GM21390 (cell line): ENCODE measurements at regions not wholly inside any gene's neighbourhood (a gene's known extent, or its start where the extent isn't known, plus 50 kb on each side); places are given as distances from the start of the nearest gene placed in this dataset.
A peak's percentile ranks its signal among the peaks of the same experiment; 100 is the strongest.

ENCODE experiments used
- ATAC-seq: cut with Tn5 transposase; IDR thresholded peaks from one replicate; pipeline ENCODE4 v1.9.1; 2021; ENCODE audit not compliant: unreplicated experiment

GRCh38 chr12:126708492-126708896, 1558.5 kb upstream of the TMEM132C start:
- no peak for ATAC-seq

DNA sequence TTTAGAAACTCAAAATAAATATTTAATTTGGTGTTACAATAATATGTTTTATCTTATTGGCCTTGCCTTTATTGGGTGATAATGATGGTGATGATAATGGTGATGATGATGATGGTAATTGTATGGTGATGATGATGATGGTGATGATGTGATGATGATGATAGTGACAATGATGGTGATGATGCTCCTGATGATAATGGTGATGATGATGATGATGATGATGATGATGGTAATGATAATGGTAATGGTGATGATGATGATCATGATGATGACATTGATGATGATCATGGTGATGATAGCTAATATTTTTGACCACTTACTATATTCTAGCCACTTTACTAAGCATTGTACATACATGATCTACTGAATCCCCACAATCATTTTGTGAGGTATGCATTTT, 1548.6 kb upstream of the TMEM132C start:
- ATAC-seq, result no peak

GRCh38 chr12:126719912-126720705, 1546.9 kb upstream of the TMEM132C start:
- no peak for ATAC-seq

- no peak for ATAC-seq
Measured at GRCh38 chr12:126726481-126727217, 1540.3 kb upstream of the TMEM132C start.

GRCh38 chr12:126727218-126728075, 1539.5 kb upstream of the TMEM132C start:
- no peak for ATAC-seq

- ATAC-seq, result no peak
Measured at GRCh38 chr12:126734296-126734695, 1532.7 kb upstream of the TMEM132C start.

GRCh38 chr12:126734710-126735109, 1532.3 kb upstream of the TMEM132C start:
- no peak for ATAC-seq

DNA sequence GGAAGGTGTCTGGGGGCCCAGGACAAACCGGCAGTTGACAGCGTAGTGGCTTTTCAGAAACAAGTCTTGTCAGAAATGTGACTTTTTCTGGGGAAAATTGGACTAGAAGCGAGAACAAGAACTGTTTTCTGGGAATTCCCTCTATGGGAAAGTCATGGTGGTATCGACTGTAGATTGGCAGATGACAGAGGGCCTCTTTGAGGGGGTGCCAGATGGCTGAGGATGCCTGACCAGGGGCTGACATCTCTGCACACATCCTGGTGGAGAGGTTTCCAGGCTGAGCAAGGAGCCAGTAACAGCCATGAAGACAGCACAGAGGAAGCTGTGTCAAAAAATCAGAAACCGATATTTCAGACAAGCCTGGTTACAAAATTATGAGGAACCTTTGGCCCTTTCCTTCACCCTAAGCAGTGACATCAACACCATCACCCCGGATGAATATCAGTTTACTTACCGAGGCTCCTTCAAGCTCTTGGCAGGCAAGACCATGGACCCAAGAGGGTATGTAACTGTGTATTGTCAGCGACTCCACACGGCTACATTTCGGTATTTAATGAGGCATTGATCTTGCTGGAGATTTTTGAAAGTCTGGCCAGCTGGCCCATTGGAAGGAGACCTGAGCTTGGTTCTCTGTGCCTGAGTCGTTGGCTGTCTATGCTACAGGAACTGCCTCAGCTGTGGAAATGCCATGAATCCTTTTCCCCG, 1525.3 kb upstream of the TMEM132C start:
- no peak for ATAC-seq

DNA sequence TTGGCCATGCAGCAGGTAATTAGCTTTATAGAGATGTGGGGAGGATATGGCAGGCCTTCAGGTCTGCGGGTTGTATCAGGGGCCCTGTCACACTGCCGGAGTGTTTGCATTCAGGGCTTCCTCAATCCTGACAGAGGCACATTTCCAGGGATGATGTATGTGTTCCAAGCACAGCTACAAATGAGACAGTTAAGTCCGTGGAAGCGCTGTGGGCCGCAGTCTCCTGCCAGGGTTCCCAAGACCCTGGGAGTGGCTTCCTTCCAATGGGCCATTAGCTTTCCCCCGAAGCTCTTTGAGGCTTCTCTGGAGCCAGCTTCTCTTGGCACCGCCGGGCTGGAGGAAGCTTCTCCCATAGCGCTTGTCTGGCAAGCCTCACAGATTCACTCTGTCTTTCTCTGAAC, 1524.7 kb upstream of the TMEM132C start:
- no peak for ATAC-seq

DNA sequence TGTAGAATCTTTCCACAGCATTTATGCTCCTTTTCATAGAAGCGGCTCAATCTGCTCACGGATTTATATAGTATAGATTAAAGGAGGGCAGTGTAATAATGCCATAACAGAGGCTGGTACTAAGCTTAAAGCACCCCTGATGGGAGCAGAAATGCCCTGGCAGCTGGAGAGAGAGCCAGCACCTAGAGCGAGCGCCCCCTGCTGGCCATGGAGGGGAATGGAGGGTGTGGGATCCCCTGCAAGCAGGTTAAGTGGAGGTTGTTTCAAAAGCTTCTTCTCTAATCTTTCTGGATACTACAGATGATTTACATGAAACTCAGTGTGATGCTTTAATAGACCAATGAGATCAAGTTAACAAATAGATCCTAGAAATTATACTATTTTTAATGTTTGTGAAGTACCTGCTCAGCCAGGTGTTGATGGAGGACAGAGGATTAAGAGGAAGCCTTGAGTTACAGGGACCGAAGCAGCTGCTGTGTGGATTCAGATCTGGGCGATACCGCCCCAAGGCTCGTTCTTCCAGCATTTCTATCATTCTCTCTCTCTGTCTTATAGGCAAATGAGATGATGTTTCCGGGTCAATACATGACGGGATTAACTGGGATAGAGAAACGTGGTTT, 1519.3 kb upstream of the TMEM132C start:
- peak; percentile 81 for ATAC-seq

DNA sequence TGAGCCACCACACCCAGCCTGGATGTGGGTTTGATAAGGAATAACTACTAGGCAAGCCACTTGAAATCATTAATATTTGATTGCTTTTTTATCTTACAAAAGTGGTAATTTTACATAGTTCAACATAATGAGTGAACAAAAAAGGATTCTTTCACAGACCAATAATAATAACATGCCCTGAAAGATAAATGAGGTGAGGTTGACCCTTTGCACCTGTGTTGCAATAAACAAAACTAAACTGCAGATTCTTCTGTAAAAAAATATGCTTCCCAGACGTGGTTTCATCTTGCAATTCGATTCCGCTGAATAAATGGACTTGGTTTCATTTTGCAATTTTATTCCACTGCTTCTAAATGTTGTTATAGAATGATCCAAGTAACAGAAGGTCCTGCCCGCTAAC, 1514.9 kb upstream of the TMEM132C start:
- no peak for ATAC-seq

DNA sequence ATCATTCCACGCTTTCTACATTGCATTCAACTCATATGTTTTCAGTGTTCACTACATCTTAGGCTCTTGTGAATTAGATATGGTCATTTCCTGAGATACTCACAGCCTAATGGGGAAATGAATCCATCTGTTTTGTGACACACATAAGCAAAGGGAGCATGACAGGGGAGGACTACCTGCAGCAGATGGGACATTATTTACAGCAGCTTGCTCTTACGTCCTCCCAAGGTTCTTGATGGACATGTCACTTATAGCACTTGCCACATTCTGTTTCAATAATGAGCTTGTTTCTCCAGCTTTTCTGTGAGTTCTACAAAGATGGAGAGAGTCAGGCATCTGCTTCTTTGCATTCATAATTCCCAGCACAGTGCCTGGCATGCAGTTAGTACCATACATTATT, 1509.6 kb upstream of the TMEM132C start:
- no peak for ATAC-seq

- ATAC-seq, result no peak
Measured at GRCh38 chr12:126760092-126760491, 1506.9 kb upstream of the TMEM132C start.

DNA sequence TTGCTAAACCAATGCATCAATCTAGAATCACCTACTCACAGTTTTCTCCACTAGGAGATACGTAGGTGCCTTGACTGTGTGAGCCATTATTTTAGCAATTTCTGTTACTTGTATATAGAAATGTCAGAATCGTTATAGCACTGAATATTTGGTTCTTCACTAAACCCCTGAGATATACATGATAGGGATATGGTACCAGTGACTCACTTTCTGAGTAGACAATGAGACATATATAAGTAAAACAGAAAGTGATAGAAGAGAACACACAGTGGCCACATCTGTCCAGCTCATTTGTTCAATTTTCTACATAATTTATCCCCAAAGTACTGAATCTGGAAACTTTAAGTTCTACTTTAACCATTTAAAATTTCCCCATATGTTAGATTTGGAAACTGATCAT, 1505.5 kb upstream of the TMEM132C start:
- no peak for ATAC-seq

DNA sequence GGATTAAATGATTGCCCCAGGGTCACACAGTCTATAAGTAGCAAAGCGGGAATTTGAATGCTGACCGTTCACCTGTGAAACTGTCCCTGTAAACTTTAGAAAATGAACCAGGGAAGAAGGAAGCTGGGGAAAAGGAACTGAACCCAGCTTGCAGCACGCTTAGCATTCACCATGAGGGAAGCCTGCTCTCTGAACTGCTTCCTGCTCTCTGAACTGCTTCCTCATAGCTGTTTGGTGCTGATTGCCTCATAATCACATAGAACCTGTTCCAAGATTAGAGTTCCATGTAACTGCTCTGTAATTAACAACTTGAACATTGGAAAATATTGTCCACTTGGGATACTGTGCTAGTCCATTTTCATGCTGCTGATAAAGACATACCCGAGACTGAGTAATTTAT, 1504.8 kb upstream of the TMEM132C start:
- ATAC-seq, result no peak

- no peak for ATAC-seq
Measured at GRCh38 chr12:126763359-126763758, 1503.6 kb upstream of the TMEM132C start.

GRCh38 chr12:126767334-126767733, 1499.6 kb upstream of the TMEM132C start:
- no peak for ATAC-seq

DNA sequence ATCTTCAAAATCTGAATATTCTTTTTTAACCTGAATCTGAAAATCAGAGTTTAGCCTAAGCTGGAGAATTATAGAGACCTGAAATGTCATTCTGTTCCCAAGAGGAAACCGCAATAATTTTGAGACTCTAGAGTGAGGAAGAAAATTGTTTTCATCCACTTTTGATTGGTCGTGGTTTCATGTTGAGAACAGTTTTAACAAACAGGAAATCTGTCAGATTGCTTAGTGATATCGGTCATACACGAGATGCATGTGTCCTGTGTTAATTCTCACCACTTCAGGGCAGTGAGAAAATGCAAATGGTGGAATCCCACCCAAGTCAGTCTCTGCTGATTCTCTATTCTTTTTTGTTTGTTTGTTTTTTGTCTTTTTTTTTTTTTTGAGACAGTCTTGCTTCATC, 1498.5 kb upstream of the TMEM132C start:
- ATAC-seq, result no peak

DNA sequence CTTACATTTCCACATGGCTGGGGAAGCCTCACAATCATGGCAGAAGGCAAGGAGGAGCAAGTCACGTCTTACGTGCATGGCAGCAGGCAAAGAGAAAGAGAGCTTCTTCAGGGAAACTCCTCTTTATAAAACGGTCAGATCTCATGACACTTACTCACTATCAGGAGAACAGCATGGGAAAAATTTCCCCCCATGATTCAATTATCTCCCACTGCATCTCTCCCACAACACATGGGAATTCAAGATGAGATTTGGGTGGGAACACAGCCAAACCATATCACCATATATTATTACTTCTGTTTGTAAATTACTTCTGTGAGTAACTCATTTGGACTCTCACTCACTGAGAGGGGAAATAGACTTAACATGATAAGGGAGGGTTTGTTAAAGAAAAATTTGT, 1496.8 kb upstream of the TMEM132C start:
- ATAC-seq, result no peak

DNA sequence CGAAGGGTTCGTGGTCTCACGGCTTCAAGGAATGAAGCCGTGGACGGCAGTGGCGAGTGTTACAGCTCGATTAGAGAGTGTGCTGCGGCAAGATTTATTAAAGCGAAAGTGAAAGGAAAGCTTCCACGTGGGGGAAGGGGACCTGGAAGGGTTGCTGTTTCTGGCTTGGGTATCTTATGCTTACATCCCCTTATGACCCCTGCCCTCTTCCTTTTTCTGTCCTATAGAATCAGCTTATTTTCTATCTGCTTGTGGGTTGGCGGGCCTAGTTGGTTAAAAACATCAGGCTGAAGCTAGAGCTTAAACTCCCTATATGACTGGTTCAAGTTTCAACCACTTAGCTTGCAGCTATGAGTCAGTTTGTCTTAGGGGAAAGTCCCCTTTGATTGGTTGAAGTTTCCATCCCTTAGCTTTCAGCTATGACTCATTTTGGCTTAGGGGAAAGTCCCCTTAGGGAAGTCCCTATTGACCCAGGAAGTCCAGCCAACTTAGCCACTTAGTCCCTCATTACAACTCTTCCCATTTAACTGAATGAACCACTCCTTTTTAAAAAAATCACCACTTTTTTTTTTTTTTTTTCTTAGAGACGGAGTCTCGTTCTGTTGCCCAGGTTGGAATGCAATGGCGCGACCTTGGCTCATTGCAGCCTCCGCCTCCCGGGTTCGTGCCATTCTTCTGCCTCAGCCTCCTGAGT, 1494.7 kb upstream of the TMEM132C start:
- ATAC-seq, result peak; percentile 75
